Trophoblast cell (in vitro differentiated cells and primary cell): ENCODE measurements at regions not wholly inside any gene's neighbourhood (a gene's known extent, or its start where the extent isn't known, plus 50 kb on each side); places are given as distances from the start of the nearest gene placed in this dataset.

Experiments
- DNase-seq, 2 donors: peaks; one replicate each; pipeline ENCODE4 v3.0.0-alpha.2; 2016
- H2AFZ ChIP-seq: 2 replicates; pipeline ENCODE4 v1.6.1; 2013; ENCODE audit warnings: low read length, moderate library complexity, mild to moderate bottlenecking; ENCODE audit not compliant: insufficient read depth, poor library complexity
- H2AK5ac ChIP-seq: 2 replicates; pipeline ENCODE4 v1.6.1; 2013; ENCODE audit warnings: mild to moderate bottlenecking, low read length
- H2BK120ac ChIP-seq: 2 replicates; pipeline ENCODE4 v1.6.1; 2013; ENCODE audit warnings: low read length, mild to moderate bottlenecking, moderate library complexity; ENCODE audit not compliant: insufficient read depth, poor library complexity
- H2BK12ac ChIP-seq: 2 replicates; pipeline ENCODE4 v1.6.1; 2013; ENCODE audit warnings: mild to moderate bottlenecking, low read length, moderate library complexity
- H2BK5ac ChIP-seq: 2 replicates; pipeline ENCODE4 v1.6.1; 2013; ENCODE audit warnings: low read length, low read depth, moderate library complexity, mild to moderate bottlenecking; ENCODE audit not compliant: poor library complexity
- H3K14ac ChIP-seq: 2 replicates; pipeline ENCODE4 v1.6.1; 2013; ENCODE audit warnings: mild to moderate bottlenecking, low read length
- H3K18ac ChIP-seq: 2 replicates; pipeline ENCODE4 v1.6.1; 2013; ENCODE audit warnings: mild to moderate bottlenecking, low read length
- H3K23ac ChIP-seq: 2 replicates; pipeline ENCODE4 v1.6.1; 2013; ENCODE audit warnings: low read length
- H3K27ac ChIP-seq: 2 replicates; pipeline ENCODE4 v1.5.1; 2013; ENCODE audit warnings: low read depth, mild to moderate bottlenecking, inconsistent platforms, low read length, moderate library complexity
- H3K27me3 ChIP-seq: 2 replicates; pipeline ENCODE4 v1.6.1; 2013; ENCODE audit warnings: inconsistent platforms, mild to moderate bottlenecking, low read length, moderate library complexity; ENCODE audit not compliant: insufficient read depth
- H3K36me3 ChIP-seq, 2 experiments: 1 replicate in 1 of 2; 2 replicates in 1 of 2; pipeline ENCODE4 v1.6.1; 2013; ENCODE audit warnings: low read length in 2 of 2, mild to moderate bottlenecking in 2 of 2, moderate library complexity in 1 of 2; ENCODE audit not compliant: insufficient read depth in 2 of 2, control insufficient read depth in 1 of 2
- H3K4ac ChIP-seq: 2 replicates; pipeline ENCODE4 v1.6.1; 2013; ENCODE audit warnings: low read depth, mild to moderate bottlenecking, low read length, moderate library complexity
- H3K4me1 ChIP-seq, 2 experiments: 1 replicate in 1 of 2; 2 replicates in 1 of 2; pipeline ENCODE4 v1.6.1; 2013; ENCODE audit warnings: low read length in 2 of 2, mild to moderate bottlenecking in 2 of 2, moderate library complexity in 1 of 2; ENCODE audit not compliant: insufficient read depth in 2 of 2, control insufficient read depth in 1 of 2
- H3K4me2 ChIP-seq: 2 replicates; pipeline ENCODE4 v1.6.1; 2013; ENCODE audit warnings: inconsistent platforms, mild to moderate bottlenecking, low read length, moderate library complexity
- H3K4me3 ChIP-seq: 2 replicates; pipeline ENCODE4 v1.5.1; 2013; ENCODE audit warnings: mild to moderate bottlenecking, low read depth, low read length, inconsistent platforms
- H3K79me1 ChIP-seq: one replicate; pipeline ENCODE4 v1.6.1; 2013; ENCODE audit warnings: low read length
- H3K79me2 ChIP-seq: 2 replicates; pipeline ENCODE4 v1.6.1; 2013; ENCODE audit warnings: low read length, mild to moderate bottlenecking; ENCODE audit not compliant: control insufficient read depth, insufficient read depth, poor library complexity
- H3K9ac ChIP-seq: 2 replicates; pipeline ENCODE4 v1.6.1; 2013; ENCODE audit warnings: mild to moderate bottlenecking, low read length
- H3K9me3 ChIP-seq: 2 replicates; pipeline ENCODE4 v1.6.1; 2013; ENCODE audit warnings: low read depth, mild to moderate bottlenecking, control low read depth, inconsistent platforms, low read length; ENCODE audit not compliant: insufficient read depth
- H4K12ac ChIP-seq: 2 replicates; pipeline ENCODE4 v1.6.1; 2013; ENCODE audit warnings: low read depth, mild to moderate bottlenecking, low read length, moderate library complexity
- H4K8ac ChIP-seq: 2 replicates; pipeline ENCODE4 v1.6.1; 2013; ENCODE audit warnings: low read depth, mild to moderate bottlenecking, low read length, moderate library complexity
- H4K91ac ChIP-seq: one replicate; pipeline ENCODE4 v1.6.1; 2013; ENCODE audit warnings: low read depth, mild to moderate bottlenecking, low read length, moderate library complexity
- WGBS: extraction: QIAGEN DNeasy Blood & Tissue Kit; methylation state at CpG from one replicate; pipeline ENCODE4 v1.1.7; 2013; ENCODE audit warnings: missing lambda C conversion rate; ENCODE audit not compliant: insufficient read length, insufficient coverage; ENCODE audit errors: extremely low coverage; 5-methylcytosine and 5-hydroxymethylcytosine counted together

GRCh38 chrX:39211501-39211900, 410.2 kb downstream of the MID1IP1 start:
- H3K4me1 ChIP-seq = peaks cover 4 to 6% of the 10 kb centered on the region in 2 experiments
- no CpG with 5 or more reads among the region's 1 CpG for WGBS
- H3K9me3 ChIP-seq = no peaks in the 10 kb centered on the region
- no peaks in the 10 kb centered on the region for H3K79me2 ChIP-seq
- H4K12ac ChIP-seq = no peak overlapping the region
- H3K4me3 ChIP-seq = no peak overlapping the region
- no peak overlapping the region for H2BK12ac ChIP-seq
- no peak overlapping the region for H2AK5ac ChIP-seq
- no peak overlapping the region for H4K91ac ChIP-seq
- H3K27ac ChIP-seq = peak overlapping the region; percentile 65
- H3K79me1 ChIP-seq = no peaks in the 10 kb centered on the region
- H3K9ac ChIP-seq = no peak overlapping the region
- no peak overlapping the region for H4K8ac ChIP-seq
- no peak overlapping the region for H3K23ac ChIP-seq
- H2BK120ac ChIP-seq = no peak overlapping the region
- no peaks in the 10 kb centered on the region for H3K36me3 ChIP-seq
- H3K14ac ChIP-seq = no peak overlapping the region
- DNase-seq = peak; percentile 48 to 81
- H3K27me3 ChIP-seq = no peaks in the 10 kb centered on the region
- no peak overlapping the region for H3K18ac ChIP-seq
- H2AFZ ChIP-seq = no peak overlapping the region
- no peak overlapping the region for H3K4ac ChIP-seq
- H3K4me2 ChIP-seq = no peak overlapping the region
- H2BK5ac ChIP-seq = no peak overlapping the region

GRCh38 chrX:39212456-39212855, 411.2 kb downstream of the MID1IP1 start:
- Histone ChIP-seq H2BK5ac (no peak overlapping the region), H3K18ac (no peak overlapping the region), H3K4me3 (no peak overlapping the region), H3K4me1 (peaks cover 4 to 8% of the 10 kb centered on the region in 2 experiments), H3K4ac (no peak overlapping the region), H2BK120ac (no peak overlapping the region), H3K4me2 (no peak overlapping the region), H3K27ac (no peak overlapping the region), H4K12ac (no peak overlapping the region), H4K8ac (no peak overlapping the region), H3K79me1 (no peaks in the 10 kb centered on the region), H4K91ac (no peak overlapping the region), H3K36me3 (no peaks in the 10 kb centered on the region), H3K27me3 (no peaks in the 10 kb centered on the region), H2BK12ac (peak overlapping the region; percentile 22), H2AFZ (no peak overlapping the region), H3K14ac (no peak overlapping the region), H3K23ac (no peak overlapping the region), H3K9me3 (no peaks in the 10 kb centered on the region), H3K9ac (no peak overlapping the region), H3K79me2 (no peaks in the 10 kb centered on the region), H2AK5ac (no peak overlapping the region)
- DNase-seq = peak; percentile 15 to 67
- WGBS = no CpG with 5 or more reads among the region's 2 CpGs

- Histone ChIP-seq H2BK5ac (no peak overlapping the region), H3K36me3 (no peaks in the 10 kb centered on the region), H2BK12ac (no peak overlapping the region), H4K8ac (no peak overlapping the region), H4K91ac (no peak overlapping the region), H3K79me1 (no peaks in the 10 kb centered on the region), H2BK120ac (no peak overlapping the region), H3K27ac (no peak overlapping the region), H3K4me1 (peaks cover 4 to 8% of the 10 kb centered on the region in 2 experiments), H3K23ac (no peak overlapping the region), H3K27me3 (no peaks in the 10 kb centered on the region), H3K4me2 (no peak overlapping the region), H3K9ac (no peak overlapping the region), H3K4me3 (no peak overlapping the region), H2AFZ (no peak overlapping the region), H2AK5ac (no peak overlapping the region), H3K18ac (no peak overlapping the region), H3K9me3 (no peaks in the 10 kb centered on the region), H3K4ac (no peak overlapping the region), H4K12ac (no peak overlapping the region), H3K14ac (no peak overlapping the region), H3K79me2 (no peaks in the 10 kb centered on the region)
- no CpG with 5 or more reads among the region's 4 CpGs for WGBS
- no peak for DNase-seq
Measured at GRCh38 chrX:39214387-39215126, 413.3 kb downstream of the MID1IP1 start.

- Histone ChIP-seq H3K4me3 (no peak overlapping the region), H3K4me1 (peaks cover 0 to 2% of the 10 kb centered on the region in 2 experiments), H2AK5ac (no peak overlapping the region), H4K12ac (no peak overlapping the region), H4K8ac (no peak overlapping the region), H3K9me3 (no peaks in the 10 kb centered on the region), H2AFZ (no peak overlapping the region), H3K4me2 (no peak overlapping the region), H3K18ac (no peak overlapping the region), H3K14ac (no peak overlapping the region), H3K4ac (no peak overlapping the region), H3K36me3 (no peaks in the 10 kb centered on the region), H3K9ac (no peak overlapping the region), H2BK120ac (no peak overlapping the region), H3K27ac (no peak overlapping the region), H2BK5ac (no peak overlapping the region), H3K79me1 (no peaks in the 10 kb centered on the region), H3K79me2 (no peaks in the 10 kb centered on the region), H3K23ac (no peak overlapping the region), H2BK12ac (no peak overlapping the region), H3K27me3 (no peaks in the 10 kb centered on the region), H4K91ac (no peak overlapping the region)
- no peak for DNase-seq
- no CpG with 5 or more reads among the region's 1 CpG for whole genome bisulfite sequencing
Measured at GRCh38 chrX:39220952-39221351, 419.7 kb downstream of the MID1IP1 start.
